CD14-positive monocyte (primary cell): ENCODE measurements at regions not wholly inside any gene's neighbourhood (a gene's known extent, or its start where the extent isn't known, plus 50 kb on each side); places are given as distances from the start of the nearest gene placed in this dataset.

Source experiments
- DNase-seq, 3 donors: peaks; one replicate each; pipeline ENCODE4 v3.0.0-alpha.2; 2011 to 2022
- H2AFZ ChIP-seq: 2 replicates; pipeline ENCODE4 v1.6.0; 2012; ENCODE audit warnings: mild to moderate bottlenecking, low read depth, low read length, inconsistent platforms; ENCODE audit not compliant: insufficient read depth, poor library complexity, severe bottlenecking
- H3K27ac ChIP-seq, 2 donors: 1 replicate in 1 of 2; 2 replicates in 1 of 2; pipeline ENCODE4 v1.5.1; 2012 to 2013; ENCODE audit warnings: low read length in 2 of 2, control low read depth in 1 of 2, inconsistent platforms in 1 of 2, low read depth in 1 of 2, mild to moderate bottlenecking in 1 of 2
- H3K27me3 ChIP-seq, 2 donors: one replicate each; pipeline versions ENCODE4 v1.6.0 to v1.6.1; 2011 to 2013; ENCODE audit warnings: low read length in 2 of 2; ENCODE audit not compliant: control insufficient read depth in 2 of 2, insufficient read depth in 2 of 2
- H3K36me3 ChIP-seq, 2 donors: replicated peaks in 1 of 2; 1 replicate in 1 of 2; 2 replicates in 1 of 2; pipeline versions ENCODE4 v1.5.1 to v1.6.1; 2012 to 2013; ENCODE audit warnings: low read length in 2 of 2, control low read depth in 1 of 2, inconsistent platforms in 1 of 2, mild to moderate bottlenecking in 1 of 2; ENCODE audit not compliant: insufficient read depth in 2 of 2, control insufficient read depth in 1 of 2
- H3K4me1 ChIP-seq, 2 donors: 1 replicate in 1 of 2; 2 replicates in 1 of 2; pipeline versions ENCODE4 v1.5.1 to v1.6.1; 2012 to 2013; ENCODE audit warnings: low read length in 2 of 2, control low read depth in 1 of 2, inconsistent platforms in 1 of 2, mild to moderate bottlenecking in 1 of 2, moderate library complexity in 1 of 2; ENCODE audit not compliant: insufficient read depth in 2 of 2, control insufficient read depth in 1 of 2
- H3K4me2 ChIP-seq: replicated peaks from 2 replicates; pipeline ENCODE3; 2012; ENCODE audit warnings: low read length, moderate library complexity, mild to moderate bottlenecking; ENCODE audit not compliant: poor library complexity, severe bottlenecking; ENCODE audit errors: extremely low read depth
- H3K4me3 ChIP-seq, 3 experiments: fragments of 200-600 bp in 1 of 3; sonication (generic) in 1 of 3; replicated peaks in 1 of 3; 1 replicate in 2 of 3; 2 replicates in 1 of 3; pipeline ENCODE4 v1.5.1; 2011 to 2013; ENCODE audit warnings: low read length in 3 of 3, mild to moderate bottlenecking in 3 of 3, control low read depth in 2 of 3, low read depth in 2 of 3, inconsistent platforms in 1 of 3, moderate library complexity in 1 of 3
- H3K79me2 ChIP-seq: 2 replicates; pipeline ENCODE4 v1.6.0; 2012; ENCODE audit warnings: mild to moderate bottlenecking, control low read depth, inconsistent platforms, low read length, moderate library complexity; ENCODE audit not compliant: insufficient read depth
- H3K9ac ChIP-seq: 2 replicates; pipeline ENCODE4 v1.6.0; 2017; ENCODE audit warnings: low read length, mild to moderate bottlenecking; ENCODE audit not compliant: insufficient read depth, poor library complexity, severe bottlenecking
- H3K9me3 ChIP-seq, 2 donors: replicated peaks in 1 of 2; 1 replicate in 1 of 2; 2 replicates in 1 of 2; pipeline versions ENCODE4 v1.5.1 to v1.6.1; 2012 to 2013; ENCODE audit warnings: low read length in 2 of 2, control low read depth in 1 of 2; ENCODE audit not compliant: control insufficient read depth in 1 of 2, insufficient read depth in 1 of 2
- H4K20me1 ChIP-seq: 2 replicates; pipeline ENCODE4 v1.6.0; 2012; ENCODE audit warnings: mild to moderate bottlenecking, low read length, control low read depth, moderate library complexity; ENCODE audit not compliant: insufficient read depth
- H3K27ac Mint-ChIP-seq, 7 donors: one replicate each; pipeline ENCODE4 v1.8.0; 2020; ENCODE audit warnings: mild to moderate bottlenecking in 7 of 7, mixed read lengths in 7 of 7, moderate library complexity in 6 of 7, inconsistent platforms in 2 of 7
- H3K27me3 Mint-ChIP-seq, 3 donors: one replicate each; pipeline ENCODE4 v1.8.0; 2021 to 2022; ENCODE audit warnings: low read depth in 3 of 3, mild to moderate bottlenecking in 3 of 3, mixed read lengths in 3 of 3, moderate library complexity in 3 of 3, inconsistent platforms in 1 of 3
- H3K36me3 Mint-ChIP-seq, 2 donors: one replicate each; pipeline ENCODE4 v1.8.0; 2020; ENCODE audit warnings: mixed read lengths in 2 of 2, inconsistent platforms in 1 of 2, mild to moderate bottlenecking in 1 of 2
- H3K4me1 Mint-ChIP-seq: one replicate; pipeline ENCODE4 v1.8.0; 2020; ENCODE audit warnings: mild to moderate bottlenecking, mixed read lengths
- H3K4me3 Mint-ChIP-seq, 2 donors: one replicate each; pipeline ENCODE4 v1.8.0; 2020; ENCODE audit warnings: mild to moderate bottlenecking in 2 of 2, mixed read lengths in 2 of 2, moderate library complexity in 1 of 2
- H3K9me3 Mint-ChIP-seq, 7 donors: one replicate each; pipeline ENCODE4 v1.8.0; 2020 to 2022; ENCODE audit warnings: mixed read lengths in 7 of 7, mild to moderate bottlenecking in 6 of 7, moderate library complexity in 6 of 7, inconsistent platforms in 2 of 7
- CTCF ChIP-seq: fragments of 200-600 bp; IDR thresholded peaks from one replicate; pipeline ENCODE4 v1.8.0; 2022; ENCODE audit warnings: antibody characterized with exemption, mild to moderate bottlenecking
- WGBS: methylation state at CpG from one replicate; pipeline ENCODE4 v1.1.5; 2013; ENCODE audit warnings: missing lambda C conversion rate; ENCODE audit not compliant: insufficient coverage; 5-methylcytosine and 5-hydroxymethylcytosine counted together
- intact Hi-C, 2 donors: fragments of 100-400 bp; cut with micrococcal nuclease; formaldehyde crosslinking; loops; one replicate each; pipeline versions ENCODE4 v1.15.0 to v1.15.1; 2023

GRCh38 chr5:145015146-145015545 lies 820.0 kb downstream of the PRELID2 start:
- Histone ChIP-seq H2AFZ (no peak overlapping the region), H3K4me3 (no peak overlapping the region), H3K79me2 (no peaks in the 10 kb centered on the region), H3K4me2 (no peak overlapping the region), H3K27me3 (no peaks in the 10 kb centered on the region), H3K36me3 (no peaks in the 10 kb centered on the region), H4K20me1 (no peaks in the 10 kb centered on the region), H3K27ac (no peak overlapping the region), H3K4me1 (no peaks in the 10 kb centered on the region), H3K9ac (no peak overlapping the region), H3K9me3 (peaks cover 3 to 8% of the 10 kb centered on the region in 2 donors)
- H3K27me3 Mint-ChIP-seq, result no peaks in the 10 kb centered on the region
- H3K27ac Mint-ChIP-seq, result no peak overlapping the region
- H3K4me1 Mint-ChIP-seq, result no peaks in the 10 kb centered on the region
- no peak for TF ChIP-seq CTCF
- H3K36me3 Mint-ChIP-seq, result no peaks in the 10 kb centered on the region
- peaks cover 0 to 6% (median 3%) of the 10 kb centered on the region in 7 donors for H3K9me3 Mint-ChIP-seq
- 100% methylated on average over 1 of the region's 1 CpG for WGBS
- DNase-seq, result no peak
- no peak overlapping the region for H3K4me3 Mint-ChIP-seq
- intact Hi-C loops, result no loop called here

GRCh38 chr5:145014109-145014508 lies 821.0 kb downstream of the PRELID2 start:
- Histone ChIP-seq H3K9ac (no peak overlapping the region), H4K20me1 (no peaks in the 10 kb centered on the region), H3K4me1 (no peaks in the 10 kb centered on the region), H3K27ac (no peak overlapping the region), H3K4me2 (no peak overlapping the region), H3K9me3 (peaks cover 3 to 8% of the 10 kb centered on the region in 2 donors), H3K4me3 (no peak overlapping the region), H2AFZ (no peak overlapping the region), H3K79me2 (no peaks in the 10 kb centered on the region), H3K27me3 (no peaks in the 10 kb centered on the region), H3K36me3 (no peaks in the 10 kb centered on the region)
- Mint-ChIP-seq H3K4me1 (no peaks in the 10 kb centered on the region), H3K4me3 (no peak overlapping the region), H3K9me3 (peaks cover 0 to 6% (median 3%) of the 10 kb centered on the region in 7 donors), H3K27me3 (no peaks in the 10 kb centered on the region), H3K36me3 (no peaks in the 10 kb centered on the region), H3K27ac (no peak overlapping the region)
- no peak for DNase-seq
- intact Hi-C loops, result no loop called here
- no peak for TF ChIP-seq CTCF
- no CpG with 5 or more reads among the region's 3 CpGs for WGBS
